Pancreas (tissue), 10 donors: ENCODE measurements at regions not wholly inside any gene's neighbourhood (a gene's known extent, or its start where the extent isn't known, plus 50 kb on each side); places are given as distances from the start of the nearest gene placed in this dataset.

Experiments used
- ATAC-seq, 4 donors: fragments of 200-7000 bp; cut with Tn5 transposase; one replicate each; pipeline versions ENCODE4 v1.8.0 to v1.9.1; 2020; ENCODE audit warnings: mild to moderate bottlenecking in 4 of 4, moderate library complexity in 4 of 4
- DNase-seq, 6 donors: peaks; one replicate each; pipeline ENCODE4 v3.0.0-alpha.2; 2020
- FAIRE-seq: peaks from 2 replicates; lab custom pipeline; 2012; peaks lifted over from hg19 to GRCh38; lab: Jason Lieb, UNC
- H3K27ac ChIP-seq, 4 donors: fragments of 200-600 bp; sonication (generic); 1 replicate in 3 of 4; 2 replicates in 1 of 4; pipeline versions ENCODE4 v1.5.0 to v1.8.0; 2020
- H3K27me3 ChIP-seq, 4 donors: fragments of 200-600 bp; one replicate each; pipeline ENCODE4 v1.8.0; 2021
- H3K36me3 ChIP-seq, 3 donors: fragments of 200-600 bp; sonication (generic) in 1 of 3; one replicate each; pipeline versions ENCODE4 v1.5.0 to v1.8.0; 2020 to 2021
- H3K4me1 ChIP-seq, 3 donors: fragments of 200-600 bp; one replicate each; pipeline ENCODE4 v1.8.0; 2021
- H3K4me3 ChIP-seq, 4 donors: fragments of 200-600 bp; sonication (generic) in 2 of 4; one replicate each; pipeline versions ENCODE4 v1.5.0 to v1.8.0; 2020 to 2021
- H3K9me3 ChIP-seq, 4 donors: fragments of 200-600 bp; one replicate each; pipeline ENCODE4 v1.8.0; 2021
- WGBS, 2 donors: extraction: QIAGEN DNeasy Blood & Tissue Kit; methylation state at CpG; one replicate each; pipeline ENCODE4 v1.1.7; 2013; 5-methylcytosine and 5-hydroxymethylcytosine counted together
- intact Hi-C, 3 donors: fragments of 100-400 bp; cut with DNase I; formaldehyde crosslinking; loops; one replicate each; pipeline versions ENCODE4 v1.11.1 to v1.14.2; 2022
- TF ChIP-seq, protein P1 (sequence below), 4 donors: fragments of 200-600 bp; sonication (generic) in 3 of 4; IDR thresholded peaks; one replicate each; pipeline versions ENCODE4 v1.5.0 to v1.8.0; 2021; ENCODE audit warnings: antibody characterized with exemption in 4 of 4
- donor health status: healthy with polysubstance abuse.
- donor health status: DM: no; HTN: no; CAD: no; lungs with moderate emphysema.
- donor health status: DM: no; HTN: no; CAD: no.
- donor health status: control.
- donor health status: control.
- donor health status: Bipolar disorder and iron deficiency.
- donor health status: DM: yes; HTN: yes; CAD: no.
- donor health status: DM: no; HTN: no; CAD: no.
- donor health status: DM: no; HTN: no; CAD: no.
- donor health status: DM: yes; HTN: yes; CAD: no.

- TF ChIP-seq, protein P1, sequence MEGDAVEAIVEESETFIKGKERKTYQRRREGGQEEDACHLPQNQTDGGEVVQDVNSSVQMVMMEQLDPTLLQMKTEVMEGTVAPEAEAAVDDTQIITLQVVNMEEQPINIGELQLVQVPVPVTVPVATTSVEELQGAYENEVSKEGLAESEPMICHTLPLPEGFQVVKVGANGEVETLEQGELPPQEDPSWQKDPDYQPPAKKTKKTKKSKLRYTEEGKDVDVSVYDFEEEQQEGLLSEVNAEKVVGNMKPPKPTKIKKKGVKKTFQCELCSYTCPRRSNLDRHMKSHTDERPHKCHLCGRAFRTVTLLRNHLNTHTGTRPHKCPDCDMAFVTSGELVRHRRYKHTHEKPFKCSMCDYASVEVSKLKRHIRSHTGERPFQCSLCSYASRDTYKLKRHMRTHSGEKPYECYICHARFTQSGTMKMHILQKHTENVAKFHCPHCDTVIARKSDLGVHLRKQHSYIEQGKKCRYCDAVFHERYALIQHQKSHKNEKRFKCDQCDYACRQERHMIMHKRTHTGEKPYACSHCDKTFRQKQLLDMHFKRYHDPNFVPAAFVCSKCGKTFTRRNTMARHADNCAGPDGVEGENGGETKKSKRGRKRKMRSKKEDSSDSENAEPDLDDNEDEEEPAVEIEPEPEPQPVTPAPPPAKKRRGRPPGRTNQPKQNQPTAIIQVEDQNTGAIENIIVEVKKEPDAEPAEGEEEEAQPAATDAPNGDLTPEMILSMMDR (IDR thresholded peaks at IDR 0.05): no peak
- no peaks in the 10 kb centered on the region for H3K9me3 ChIP-seq
- FAIRE-seq (no peak), DNase-seq (no peak), ATAC-seq (no peak)
- H3K27ac ChIP-seq: no peak overlapping the region
- H3K4me3 ChIP-seq: no peak overlapping the region
- intact Hi-C loops: no loop called here
- H3K4me1 ChIP-seq: peaks cover 14 to 30% (median 23%) of the 10 kb centered on the region in 3 donors
- 91 to 95% methylated on average over 5 of the region's 5 CpGs for WGBS, 2 donors
- no peaks in the 10 kb centered on the region for H3K27me3 ChIP-seq
- no peaks in the 10 kb centered on the region for H3K36me3 ChIP-seq
These were observed 63.6 kb upstream of the TRAK1 start for GRCh38 chr3:42027571-42027970.

DNA sequence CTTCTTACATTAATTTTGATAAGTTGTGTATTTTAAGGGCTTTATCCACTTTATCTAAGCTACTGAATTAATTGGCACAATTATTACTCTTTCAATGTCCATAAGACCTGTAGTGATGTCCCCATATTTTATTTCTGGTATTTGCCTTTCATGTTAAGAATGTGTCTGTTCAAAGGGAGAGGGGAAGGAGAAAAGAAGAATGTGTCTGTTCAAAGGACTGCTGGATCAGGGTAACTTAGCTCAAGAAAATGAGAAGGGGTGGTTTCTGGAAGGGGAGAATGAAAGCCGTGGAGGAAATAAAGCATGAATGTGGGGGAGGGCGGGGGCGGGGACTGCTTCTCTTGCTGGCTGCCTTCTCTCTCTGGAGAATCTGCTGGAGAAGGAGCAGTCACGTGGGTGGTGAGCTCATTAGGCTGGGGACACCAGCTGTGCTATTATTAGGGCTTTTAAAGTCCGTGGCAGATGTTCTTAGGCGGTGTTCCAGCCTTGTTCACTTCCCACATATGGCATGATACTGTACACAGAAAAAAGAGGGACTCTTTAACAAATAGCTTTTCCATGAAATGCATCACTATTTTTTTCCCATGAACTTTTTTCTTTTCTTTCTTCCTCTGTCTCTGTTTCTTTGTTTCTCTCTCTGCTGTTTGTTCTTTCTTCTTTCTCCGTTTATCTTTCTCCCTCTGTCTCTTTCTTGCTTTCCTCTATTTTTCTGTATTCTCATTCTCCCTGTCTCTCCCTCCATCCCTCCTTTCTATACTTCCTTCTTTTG, 63.7 kb upstream of the ULK4 start:
- 9 to 17% methylated on average over 7 of the region's 7 CpGs for WGBS, 2 donors
- ATAC-seq (peak; percentile 90 to 94 (median 91)), FAIRE-seq (no peak), DNase-seq (peak in 4 of 6 donors; percentile 63 to 88 (median 74))
- peak overlapping the region; percentile 33 to 84 (median 70) for H3K27ac ChIP-seq
- no peaks in the 10 kb centered on the region for H3K9me3 ChIP-seq
- H3K36me3 ChIP-seq: no peaks in the 10 kb centered on the region
- peaks cover 22 to 45% (median 25%) of the 10 kb centered on the region in 3 donors for H3K4me1 ChIP-seq
- intact Hi-C loops: no loop called here
- H3K4me3 ChIP-seq: no peak overlapping the region
- no peaks in the 10 kb centered on the region for H3K27me3 ChIP-seq
- TF ChIP-seq, protein P1 (IDR thresholded peaks at IDR 0.05): no peak

DNA sequence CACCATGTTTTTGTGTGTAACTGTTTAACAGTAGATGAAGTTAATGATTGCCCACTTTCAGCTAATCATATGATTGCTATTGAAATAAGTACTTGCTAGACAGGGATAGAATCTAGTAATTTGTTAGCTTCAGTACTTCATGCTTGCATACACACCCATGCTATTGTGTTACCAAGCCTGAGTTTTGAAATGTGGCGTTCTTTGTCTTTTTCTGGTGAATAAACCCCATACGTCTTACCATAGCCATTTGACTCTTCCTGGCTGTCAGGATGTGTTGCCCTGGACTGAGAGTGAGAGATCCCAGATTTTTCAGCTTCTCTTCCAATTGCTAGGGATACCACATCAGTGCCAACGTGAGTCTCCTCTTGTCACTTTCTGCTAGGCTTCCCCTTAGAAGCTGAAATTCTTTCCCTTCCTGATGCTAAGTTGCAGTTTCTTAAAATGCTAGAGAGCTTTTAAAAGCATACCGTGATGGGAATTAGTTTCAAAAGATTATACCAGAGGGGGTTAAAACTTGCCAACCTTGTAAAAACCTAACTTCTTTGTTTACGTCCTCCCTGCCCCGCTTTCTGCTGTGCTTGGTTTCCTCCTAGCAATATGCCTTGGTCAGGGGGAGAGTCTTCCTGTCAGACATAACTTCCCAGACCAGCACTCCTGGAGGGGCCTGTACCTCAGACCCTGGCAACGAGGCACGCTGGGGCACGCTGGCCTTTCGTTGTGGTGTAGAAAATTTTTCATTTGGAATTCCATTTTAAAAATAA, 62.9 kb upstream of the ULK4 start:
- no peak overlapping the region for H3K4me3 ChIP-seq
- peak overlapping the region; percentile 33 to 84 (median 70) for H3K27ac ChIP-seq
- TF ChIP-seq, protein P1 (IDR thresholded peaks at IDR 0.05): no peak
- WGBS, 2 donors: 42 to 44% methylated on average over 10 of the region's 10 CpGs
- H3K36me3 ChIP-seq: no peaks in the 10 kb centered on the region
- H3K27me3 ChIP-seq: no peaks in the 10 kb centered on the region
- H3K9me3 ChIP-seq: no peaks in the 10 kb centered on the region
- DNase-seq (no peak), FAIRE-seq (no peak), ATAC-seq (peak; percentile 41 to 67 (median 58))
- peaks cover 22 to 49% (median 32%) of the 10 kb centered on the region in 3 donors for H3K4me1 ChIP-seq
- intact Hi-C loops: no loop called here

DNA sequence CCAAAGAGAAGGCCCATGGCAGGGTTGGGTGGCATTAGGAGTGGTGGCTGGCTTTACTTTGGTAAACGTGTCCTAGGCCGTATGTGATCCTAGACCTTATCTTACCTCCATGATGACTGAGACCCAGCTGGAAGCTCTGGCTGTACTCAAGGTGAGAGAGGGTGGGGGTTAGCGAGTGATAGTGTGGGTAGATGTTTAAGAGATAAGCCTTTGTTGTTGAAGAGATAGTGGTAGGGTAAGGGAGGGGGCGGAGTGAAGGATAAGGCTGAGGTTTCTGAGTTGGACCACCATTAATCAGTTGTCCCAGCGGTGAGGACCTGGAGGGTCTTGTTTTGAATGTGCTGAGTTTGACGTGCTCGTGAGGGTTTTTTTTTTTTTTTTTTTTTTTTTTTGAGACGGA, 61.5 kb upstream of the ULK4 start:
- TF ChIP-seq, protein P1 (IDR thresholded peaks at IDR 0.05): no peak
- FAIRE-seq: no peak
- Histone ChIP-seq H3K9me3 (no peaks in the 10 kb centered on the region), H3K4me3 (no peak overlapping the region), H3K27ac (no peak overlapping the region), H3K27me3 (no peaks in the 10 kb centered on the region), H3K4me1 (peaks cover 31 to 58% (median 41%) of the 10 kb centered on the region in 3 donors), H3K36me3 (no peaks in the 10 kb centered on the region)
- WGBS, 2 donors: 84 to 85% methylated on average over 8 of the region's 8 CpGs
- no peak for ATAC-seq
- DNase-seq: no peak
- intact Hi-C loops: no loop called here
